HT1080 (cell line): ENCODE measurements at regions not wholly inside any gene's neighbourhood (a gene's known extent, or its start where the extent isn't known, plus 50 kb on each side); places are given as distances from the start of the nearest gene placed in this dataset.

ENCODE experiments used
- DNase-seq: peaks from one replicate; pipeline ENCODE4 v3.0.0-alpha.2; 2015; ENCODE audit warnings: low read depth

DNA sequence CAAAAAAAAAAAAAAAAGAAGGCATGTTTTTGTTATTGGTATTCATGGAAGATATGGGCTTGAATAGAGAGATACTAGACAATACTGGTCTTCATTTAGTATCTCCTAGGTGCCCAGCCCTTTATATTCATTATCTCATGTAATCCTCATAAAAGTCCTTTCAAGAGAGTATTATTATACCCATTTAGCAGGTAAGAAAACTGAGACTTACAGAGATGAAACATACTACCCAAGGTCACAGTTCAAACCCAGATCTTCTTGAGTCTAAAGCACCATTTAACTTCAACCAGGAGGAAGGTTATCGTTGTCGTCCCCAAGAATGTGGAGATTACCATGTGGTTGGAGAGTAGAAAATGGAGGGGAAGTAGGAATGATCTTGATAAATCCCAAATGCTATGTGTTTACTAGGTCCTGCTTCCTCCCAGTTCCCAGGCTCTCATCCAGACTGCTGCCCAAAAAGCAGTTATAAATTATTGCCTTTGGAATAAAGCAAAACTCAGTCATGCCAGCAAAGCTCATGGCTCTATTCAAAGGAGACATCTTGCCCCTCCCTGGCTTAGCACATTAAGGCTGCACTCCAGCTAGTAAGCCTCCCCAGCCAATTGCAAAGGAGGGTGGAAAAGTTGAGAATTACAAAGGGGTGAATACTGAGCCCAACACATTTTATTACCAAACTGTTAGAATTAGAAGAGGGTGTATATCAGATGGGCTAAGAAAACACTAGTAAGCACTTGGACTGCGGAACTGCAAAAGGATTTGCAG is 163.9 kb downstream of the PIK3R1 start:
- no peak for DNase-seq

DNA sequence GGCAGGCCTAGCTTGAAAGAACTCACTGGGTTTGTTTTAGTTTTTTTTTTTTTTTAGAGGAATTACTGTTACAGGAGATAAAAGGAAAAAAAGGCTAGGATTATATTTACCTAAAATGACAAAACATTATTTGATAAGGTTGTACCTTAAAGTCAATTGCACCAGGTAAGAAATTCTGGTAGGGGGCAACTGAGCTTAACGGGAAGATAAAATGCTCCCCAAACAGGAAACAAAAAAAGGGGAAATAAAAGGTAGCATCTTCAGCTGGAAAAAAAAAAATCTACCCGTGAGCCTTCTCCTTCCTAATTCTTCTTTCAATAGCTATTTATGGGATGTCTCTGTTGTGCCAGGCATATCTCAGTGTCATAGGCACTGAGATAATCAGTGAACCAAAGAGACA is 164.5 kb downstream of the PIK3R1 start:
- DNase-seq = no peak

DNA sequence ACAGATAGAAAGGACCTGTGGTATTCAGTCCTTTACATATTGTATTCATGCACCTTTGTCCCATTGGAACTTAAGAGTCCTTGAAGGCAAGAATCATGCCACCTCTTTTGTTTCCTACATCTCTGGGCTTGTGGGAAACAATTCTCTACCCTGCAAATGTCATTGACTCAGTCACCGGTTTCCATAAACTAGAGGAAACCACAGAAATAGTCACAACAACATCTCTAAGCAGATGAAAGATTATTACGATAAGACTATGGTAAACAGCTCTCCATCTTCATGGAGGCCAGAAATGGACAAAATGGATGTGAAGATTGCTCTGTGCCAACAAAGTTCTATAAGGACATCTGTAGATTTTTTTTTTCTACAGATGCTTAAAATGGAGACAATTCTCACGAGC is 165.5 kb downstream of the PIK3R1 start:
- no peak for DNase-seq

DNA sequence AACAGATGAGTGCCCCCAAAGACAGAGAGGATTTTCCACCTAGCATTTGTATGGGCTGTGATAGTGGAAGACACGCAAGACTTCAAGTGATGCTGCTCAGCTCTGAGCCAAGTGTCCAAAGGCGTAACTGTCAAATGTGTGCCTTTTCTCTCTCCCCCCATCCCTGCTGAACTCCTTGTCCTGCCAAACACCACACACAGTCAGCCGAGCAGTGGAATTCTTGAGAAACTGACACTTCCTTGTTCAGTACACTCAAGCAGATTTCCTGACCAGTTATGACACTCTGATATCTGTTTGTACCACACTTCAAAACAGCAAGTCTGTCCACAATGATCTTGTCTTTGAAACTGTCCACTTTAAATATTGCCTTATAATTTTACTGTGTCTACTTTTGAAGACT is 166.4 kb downstream of the PIK3R1 start:
- DNase-seq = no peak

DNA sequence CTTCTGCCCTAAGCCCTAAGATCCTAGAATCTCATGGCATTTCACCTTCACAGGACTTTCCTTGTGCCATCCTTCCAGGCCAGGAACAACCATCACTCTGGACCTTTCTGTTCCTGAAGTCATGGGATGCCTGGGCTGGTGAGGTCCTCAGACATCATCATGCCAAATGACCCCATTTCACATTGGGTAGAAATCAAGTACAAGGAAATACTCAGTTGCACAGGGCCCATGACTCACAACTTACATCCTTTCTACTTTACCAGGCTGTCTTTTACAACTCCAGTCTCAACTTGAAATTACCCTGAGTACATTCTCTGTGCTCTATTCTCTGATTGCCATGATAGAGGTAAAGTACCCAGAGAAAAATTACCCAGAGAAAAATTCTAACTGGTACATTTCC is 167.1 kb downstream of the PIK3R1 start:
- peak; percentile 22 for DNase-seq

DNA sequence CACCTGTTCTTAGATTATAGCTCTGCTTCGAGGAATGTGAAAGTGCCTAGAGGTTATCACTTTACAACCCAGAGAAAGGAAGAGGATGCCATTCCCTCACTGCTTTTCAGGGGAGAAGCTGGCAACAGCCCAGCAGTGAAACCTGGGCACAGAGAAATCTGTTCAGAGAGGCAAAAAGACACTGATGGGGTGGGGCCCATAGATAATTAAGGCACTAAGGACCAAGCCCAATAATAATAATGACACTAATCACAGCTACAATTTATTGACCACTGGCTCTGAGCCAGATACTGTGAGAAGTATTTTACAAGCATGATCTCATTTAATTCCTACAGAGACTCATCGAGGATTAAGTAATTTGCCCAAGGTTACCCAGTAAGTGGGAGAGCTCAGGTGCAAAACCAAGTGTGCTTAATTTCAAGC is 168.3 kb downstream of the PIK3R1 start:
- no peak for DNase-seq

DNA sequence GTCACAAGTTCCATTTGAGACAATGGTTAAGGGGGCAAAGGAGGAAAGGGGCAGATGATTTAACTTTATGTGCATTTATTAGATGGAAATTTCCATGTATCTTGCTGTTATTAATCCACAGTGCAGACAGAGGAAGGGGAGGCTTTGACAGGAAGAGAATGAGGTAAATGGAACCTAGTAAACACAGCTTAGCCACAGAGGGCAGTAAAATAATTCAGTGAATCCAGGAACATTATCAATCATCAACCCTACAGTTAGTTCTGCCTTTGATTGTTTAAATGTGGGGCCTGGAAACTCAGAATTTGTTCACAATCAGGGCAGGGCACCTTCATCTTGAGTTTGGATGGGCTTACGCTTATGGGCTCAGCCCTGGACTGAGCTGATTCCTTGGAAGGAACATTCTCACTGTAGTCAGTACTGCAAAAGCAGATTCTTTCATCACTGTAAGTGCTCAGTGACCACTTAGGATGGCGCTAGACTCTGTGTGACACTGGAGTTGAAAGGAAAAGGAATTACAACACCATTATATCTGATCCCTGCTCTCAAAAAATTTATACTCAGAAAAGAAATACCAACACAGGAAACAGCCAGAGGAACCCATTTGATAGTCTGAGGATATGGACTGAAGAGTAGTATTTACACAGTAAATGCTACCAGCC is 169.5 kb downstream of the PIK3R1 start:
- DNase-seq = no peak

DNA sequence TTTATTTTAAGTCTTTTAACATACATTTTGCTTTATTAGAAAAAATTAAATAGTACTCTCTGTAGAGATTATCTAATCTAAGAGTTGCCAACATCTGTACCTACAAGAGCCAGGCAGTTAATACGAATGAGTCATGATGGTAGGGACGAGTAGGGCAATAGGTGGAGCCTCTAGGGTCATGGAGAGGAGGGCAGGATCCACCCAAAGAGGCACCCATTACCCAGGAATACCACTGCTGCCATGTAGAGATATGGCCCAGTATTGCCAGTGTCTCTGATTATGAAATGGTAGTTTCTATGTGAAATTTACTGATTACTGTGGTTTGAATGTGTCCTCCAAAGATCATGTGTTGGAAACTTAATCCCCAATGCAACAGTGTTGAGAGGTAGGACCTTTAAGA is 170.4 kb downstream of the PIK3R1 start:
- DNase-seq = no peak

DNA sequence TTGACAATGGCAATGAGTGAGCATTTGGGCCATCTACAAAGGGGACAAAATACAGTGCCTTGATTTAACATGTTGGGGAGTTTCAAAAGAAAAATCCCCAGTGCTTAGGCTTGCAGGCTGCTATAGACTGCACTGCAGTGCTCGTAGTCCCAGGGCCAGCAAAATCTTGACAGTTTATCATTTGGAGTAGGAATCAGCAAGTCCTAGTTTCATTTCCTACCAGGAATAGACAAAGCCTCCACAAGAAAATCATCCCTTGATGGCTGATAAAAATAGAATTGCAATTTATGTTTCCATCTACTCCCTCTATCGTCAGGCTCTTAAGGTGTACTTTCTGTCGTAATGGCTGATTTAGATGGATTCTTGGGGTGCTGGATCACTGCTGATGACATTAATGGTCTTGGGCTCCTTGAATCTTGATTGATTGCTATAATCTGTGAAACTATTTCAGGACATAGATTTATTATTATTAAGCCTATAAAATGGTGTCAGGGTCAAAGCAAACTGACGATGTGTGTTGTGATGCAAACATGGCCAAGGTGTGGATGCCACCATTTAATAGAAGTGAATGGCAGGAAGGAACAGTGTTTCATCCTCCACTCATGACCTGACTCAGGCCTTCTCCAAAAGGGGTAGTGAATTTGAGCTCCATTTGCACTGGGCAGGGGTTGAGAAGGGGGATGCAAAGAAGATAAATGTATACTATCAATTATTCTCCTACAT is 171.7 kb downstream of the PIK3R1 start:
- DNase-seq = no peak

DNA sequence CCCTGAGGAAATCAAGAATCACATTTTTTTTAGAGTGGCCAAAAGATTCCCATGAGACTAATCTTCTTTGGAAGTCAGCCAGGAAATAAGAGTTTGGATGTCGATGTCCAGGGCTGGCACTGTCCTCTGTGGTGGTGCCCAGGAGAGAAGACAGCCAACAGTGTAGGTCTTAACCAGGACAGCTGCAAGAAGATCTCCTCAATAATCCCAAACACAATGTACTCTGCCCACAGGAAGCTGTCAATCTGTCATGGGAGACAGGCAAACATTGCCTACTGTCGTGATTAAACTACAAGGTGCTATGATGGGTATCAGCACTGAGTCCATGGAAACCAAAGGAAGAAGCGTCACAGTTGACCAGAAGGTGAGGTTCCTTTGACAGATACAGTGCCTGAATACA is 174.1 kb downstream of the PIK3R1 start:
- no peak for DNase-seq

DNA sequence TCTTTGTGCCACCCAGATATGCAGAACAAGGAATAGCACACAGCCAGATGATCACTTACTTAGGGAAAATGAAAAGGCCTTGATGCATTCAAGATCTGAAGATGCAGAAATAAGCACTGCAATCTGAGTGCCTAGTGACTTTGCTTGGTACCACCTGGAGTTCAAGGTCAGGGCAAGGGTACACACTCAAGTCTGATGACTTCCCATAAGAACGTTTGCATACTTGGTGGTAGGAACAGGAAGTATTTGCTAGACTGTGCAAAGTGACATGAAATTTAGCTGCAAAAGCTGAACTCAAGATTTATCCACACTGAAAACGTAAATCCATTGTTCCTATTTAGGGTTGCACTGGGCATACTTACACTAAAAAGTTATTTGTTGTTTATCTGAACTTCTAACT is 177.1 kb downstream of the PIK3R1 start:
- no peak for DNase-seq

DNA sequence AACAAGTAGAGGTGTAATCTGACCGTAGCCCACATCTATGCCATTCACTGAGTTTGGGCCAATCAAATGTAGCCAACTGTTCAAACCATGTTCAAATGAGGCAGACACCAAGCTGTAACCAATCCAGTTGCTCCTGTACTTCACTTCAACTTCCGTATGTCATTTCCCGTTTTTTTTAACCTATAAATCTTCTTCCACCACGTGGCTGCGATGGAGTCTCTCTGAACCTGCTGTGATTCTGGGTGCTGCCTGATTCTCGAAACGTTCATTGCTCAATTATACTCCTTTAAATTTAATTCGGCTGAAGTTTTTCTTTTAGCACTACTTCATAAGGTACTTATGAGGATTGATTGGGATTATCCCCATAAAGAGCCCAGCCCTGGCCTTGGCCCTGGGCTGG is 179.7 kb downstream of the PIK3R1 start:
- no peak for DNase-seq

DNA sequence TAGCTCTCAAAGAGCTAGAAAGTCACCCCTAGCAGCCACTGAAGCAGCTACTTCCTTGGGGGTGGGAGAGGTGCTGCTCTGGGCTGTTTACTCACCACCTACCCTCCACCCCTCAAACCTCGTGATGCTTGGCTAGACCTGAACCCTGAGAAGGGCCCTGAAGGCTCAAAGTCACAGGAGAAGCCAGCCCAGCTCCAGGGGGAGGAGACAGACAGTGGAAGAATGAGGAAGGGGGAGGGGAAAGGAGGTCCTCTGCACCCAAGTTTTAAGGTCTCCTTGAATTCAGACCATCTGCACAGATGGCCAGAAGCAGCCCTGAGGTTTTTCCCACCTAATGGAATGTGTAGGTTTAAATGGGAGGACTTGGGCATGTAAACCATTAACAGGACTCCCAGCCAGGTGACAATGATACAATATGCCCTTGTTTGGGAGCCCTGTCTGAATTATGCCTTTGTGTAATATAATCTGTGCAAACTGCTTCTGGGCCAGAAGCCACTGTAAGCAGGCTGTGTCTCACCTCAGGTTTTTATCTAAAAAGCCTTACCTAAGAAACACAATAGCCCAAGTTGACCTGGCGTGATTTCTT is 180.5 kb downstream of the PIK3R1 start:
- no peak for DNase-seq

DNA sequence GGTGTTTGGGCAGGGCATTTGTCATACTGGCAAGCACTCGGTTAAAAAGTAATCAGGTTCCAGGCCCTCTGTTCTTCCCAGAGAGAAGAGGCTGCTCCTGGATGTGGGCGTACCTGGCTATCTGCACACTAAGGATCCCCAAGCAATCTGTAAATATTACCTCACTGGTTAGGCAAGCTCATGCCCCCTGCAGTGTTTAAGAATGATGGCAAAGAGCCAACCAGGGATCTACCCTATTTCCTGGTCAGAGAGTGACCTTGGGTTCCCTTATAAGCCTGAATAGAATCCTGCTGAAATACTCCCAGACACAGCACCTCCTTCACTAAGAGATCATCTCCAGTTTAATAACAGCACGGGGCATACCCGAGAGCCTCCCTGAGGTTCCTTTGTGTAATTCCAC is 181.2 kb downstream of the PIK3R1 start:
- DNase-seq = no peak

DNA sequence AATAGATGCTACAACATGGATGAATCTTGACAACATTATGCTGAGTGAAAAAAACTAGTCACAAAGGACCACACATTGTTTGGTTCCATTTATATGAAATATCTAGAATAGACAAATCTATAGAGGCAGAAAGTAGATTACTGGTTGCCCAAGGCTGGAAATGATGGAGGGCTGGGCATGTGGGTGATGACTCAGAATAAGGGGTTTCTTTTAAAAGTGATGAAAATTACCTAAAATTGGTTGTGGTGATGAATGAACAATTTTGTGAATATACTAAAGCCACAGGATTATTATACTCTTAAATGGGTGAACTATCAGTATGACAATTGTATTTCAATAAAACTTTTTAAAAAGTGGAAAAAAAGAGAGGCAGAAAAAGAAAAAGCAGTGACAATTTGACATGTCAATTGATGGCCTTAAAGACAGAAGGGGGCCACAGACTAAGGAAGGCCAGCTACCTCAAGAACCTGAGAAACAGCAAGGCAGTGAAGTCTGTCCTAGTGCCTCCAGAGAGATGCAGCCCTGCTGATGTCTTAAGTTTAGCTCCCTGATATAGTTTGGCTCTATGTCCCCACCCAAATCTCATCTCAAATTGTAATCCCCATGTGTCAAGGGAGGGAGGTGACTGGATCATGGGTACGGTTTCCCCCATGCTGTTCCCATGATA is 182.7 kb downstream of the PIK3R1 start:
- DNase-seq = no peak

DNA sequence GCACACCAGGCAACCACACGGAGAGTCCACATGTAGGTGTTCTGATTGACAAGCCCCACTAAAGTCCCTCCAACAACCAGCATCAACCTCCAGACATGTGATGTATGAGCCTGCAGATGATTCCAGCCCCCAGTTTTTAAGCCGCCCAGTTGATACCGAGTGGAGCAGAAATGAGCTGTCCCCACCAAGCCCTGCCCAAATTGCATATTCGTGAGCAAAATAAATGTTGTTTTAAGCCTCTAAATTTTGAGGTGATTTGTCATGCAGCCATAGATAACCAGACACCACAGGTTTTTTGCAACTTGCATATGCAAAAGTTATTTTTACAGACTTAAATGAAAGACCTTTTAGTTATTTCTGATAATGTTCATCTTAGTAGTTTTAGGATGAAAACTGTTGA is 187.7 kb downstream of the PIK3R1 start:
- DNase-seq = no peak

DNA sequence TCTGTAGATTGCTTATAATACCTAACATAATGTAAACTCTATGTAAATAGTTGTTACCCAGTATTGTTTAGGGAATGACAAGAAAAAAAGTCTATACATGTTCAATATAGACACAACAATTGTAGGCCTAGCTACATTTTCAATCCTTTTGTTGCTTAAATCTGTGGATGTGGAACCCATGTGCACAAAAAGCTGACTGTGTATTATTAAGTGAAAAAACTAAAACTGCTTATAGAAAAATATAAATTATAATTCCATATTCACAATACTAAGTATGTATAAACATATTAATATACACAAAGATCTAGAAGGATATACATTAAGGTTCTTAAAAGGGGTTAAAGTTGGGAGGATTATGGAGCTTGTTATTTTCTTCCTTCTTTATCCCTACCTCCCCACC is 188.7 kb downstream of the PIK3R1 start:
- no peak for DNase-seq

DNA sequence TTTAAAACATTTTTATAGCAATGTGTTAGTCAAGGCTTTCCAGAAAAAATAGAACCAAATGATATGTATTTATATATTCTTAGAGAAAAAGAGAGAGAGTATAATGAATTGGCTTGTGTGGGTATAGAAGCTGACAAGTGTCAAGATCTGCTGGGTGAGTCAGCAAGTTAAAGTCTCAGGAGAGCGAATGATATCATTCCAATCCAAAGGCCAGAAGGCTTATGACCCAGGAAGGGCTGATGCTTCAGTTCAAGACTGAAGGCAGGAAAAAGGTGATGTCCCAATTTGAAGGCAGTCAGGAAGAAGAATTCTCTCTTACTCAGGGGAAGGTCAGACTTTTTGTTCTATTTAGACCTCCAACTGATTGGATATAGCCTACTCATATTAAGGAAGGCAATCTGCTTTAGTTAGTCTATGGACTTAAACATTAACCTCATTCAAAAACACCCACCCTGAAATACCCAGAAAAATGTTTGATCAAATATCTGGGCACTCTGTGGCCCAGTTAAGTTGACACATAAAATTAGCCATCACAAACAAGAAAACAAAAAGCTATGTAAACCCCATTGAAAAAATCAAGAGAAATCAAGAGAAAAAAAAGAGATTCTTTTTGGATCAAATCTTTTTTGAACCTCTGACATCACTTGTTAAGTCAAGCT is 189.6 kb downstream of the PIK3R1 start:
- DNase-seq = no peak

DNA sequence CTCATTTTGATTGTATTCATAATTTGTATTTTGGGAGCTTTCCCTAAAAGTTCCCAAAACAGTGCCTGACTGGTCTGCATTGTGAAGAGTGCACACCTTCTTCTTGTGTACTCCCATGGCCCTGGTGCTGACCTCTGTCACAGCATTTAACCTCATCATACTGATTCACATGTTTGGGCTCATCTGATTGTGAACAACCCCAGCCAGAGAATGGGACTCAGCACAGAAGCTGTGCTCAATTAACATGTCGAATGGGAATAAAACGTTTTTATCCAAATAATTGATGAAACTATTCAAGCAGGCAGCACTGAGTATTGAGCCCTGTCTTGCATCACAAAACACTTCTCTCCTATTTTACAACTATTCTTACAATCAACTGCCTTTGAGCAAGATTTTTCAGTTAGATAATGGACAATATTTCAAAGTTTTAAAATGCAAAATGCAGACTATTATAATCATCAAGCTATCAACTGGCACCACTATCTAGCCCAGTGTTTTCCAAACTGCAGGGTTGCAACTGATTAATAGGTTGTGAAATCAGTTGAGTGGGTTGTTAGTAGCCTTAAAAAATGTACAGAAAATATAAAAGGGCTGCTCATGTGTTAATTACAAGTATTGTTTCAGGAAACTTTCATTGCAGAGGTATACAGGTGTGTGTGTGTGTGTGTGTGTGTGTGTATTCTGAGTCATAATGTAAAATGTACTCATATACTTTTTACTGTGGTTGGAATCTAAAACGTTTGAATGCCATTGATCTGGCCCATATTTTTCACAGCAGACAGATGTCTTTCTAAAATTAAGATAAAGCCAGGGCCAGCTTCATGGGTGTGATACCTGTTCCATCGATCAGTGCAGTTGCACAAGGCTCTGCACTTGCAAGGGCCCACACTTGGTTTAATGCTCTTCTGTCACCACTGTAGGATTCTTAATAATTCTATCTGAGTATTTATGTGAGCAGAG is 190.5 kb downstream of the PIK3R1 start:
- no peak for DNase-seq

DNA sequence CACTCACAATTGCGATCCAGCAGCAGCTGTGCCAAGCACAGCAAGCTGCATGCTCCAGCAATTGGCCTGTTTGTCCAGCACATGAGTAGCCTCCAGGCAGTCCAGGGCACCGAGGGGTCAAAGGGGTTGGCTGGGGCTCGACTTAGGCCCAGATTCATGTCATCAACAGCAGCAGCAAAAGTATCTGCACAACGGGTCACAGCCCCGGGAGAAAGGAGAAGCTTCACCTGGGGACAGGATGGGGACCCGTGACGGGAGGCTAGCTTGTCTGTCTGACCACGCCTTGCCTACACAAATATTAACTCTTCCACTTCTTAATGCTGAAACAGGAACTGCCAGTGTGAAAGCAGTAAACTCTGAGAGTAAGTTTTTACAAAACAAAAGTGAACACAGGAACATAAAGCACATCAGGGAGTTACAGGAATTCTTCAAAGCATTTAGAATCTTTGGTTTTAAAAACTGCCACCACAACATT is 191.2 kb downstream of the PIK3R1 start:
- no peak for DNase-seq
